NB4 (cell line): ENCODE measurements at regions not wholly inside any gene's neighbourhood (a gene's known extent, or its start where the extent isn't known, plus 50 kb on each side); places are given as distances from the start of the nearest gene placed in this dataset.

Experiments used
- DNase-seq: peaks from one replicate; pipeline ENCODE4 v3.0.0; 2010; ENCODE audit warnings: low read depth
- H3K4me3 ChIP-seq: one replicate; pipeline ENCODE4 v1.5.1; 2011; ENCODE audit warnings: mild to moderate bottlenecking, low read depth, low read length, moderate library complexity
- MAX ChIP-seq: IDR thresholded peaks from 2 replicates; pipeline ENCODE4 v1.6.1; 2011; ENCODE audit warnings: low read depth, low read length
- MYC ChIP-seq: IDR thresholded peaks from 2 replicates; pipeline ENCODE4 v1.6.1; 2011; ENCODE audit warnings: low read depth, low read length
- POLR2A ChIP-seq: IDR thresholded peaks from 2 replicates; pipeline ENCODE4 v1.6.1; 2011; ENCODE audit warnings: mild to moderate bottlenecking; ENCODE audit not compliant: insufficient read length; ENCODE audit errors: extremely low read depth
- TF ChIP-seq, protein P1 (sequence below): IDR thresholded peaks from one replicate; pipeline ENCODE4 v1.5.1; 2012; ENCODE audit warnings: low read depth, low read length

DNA sequence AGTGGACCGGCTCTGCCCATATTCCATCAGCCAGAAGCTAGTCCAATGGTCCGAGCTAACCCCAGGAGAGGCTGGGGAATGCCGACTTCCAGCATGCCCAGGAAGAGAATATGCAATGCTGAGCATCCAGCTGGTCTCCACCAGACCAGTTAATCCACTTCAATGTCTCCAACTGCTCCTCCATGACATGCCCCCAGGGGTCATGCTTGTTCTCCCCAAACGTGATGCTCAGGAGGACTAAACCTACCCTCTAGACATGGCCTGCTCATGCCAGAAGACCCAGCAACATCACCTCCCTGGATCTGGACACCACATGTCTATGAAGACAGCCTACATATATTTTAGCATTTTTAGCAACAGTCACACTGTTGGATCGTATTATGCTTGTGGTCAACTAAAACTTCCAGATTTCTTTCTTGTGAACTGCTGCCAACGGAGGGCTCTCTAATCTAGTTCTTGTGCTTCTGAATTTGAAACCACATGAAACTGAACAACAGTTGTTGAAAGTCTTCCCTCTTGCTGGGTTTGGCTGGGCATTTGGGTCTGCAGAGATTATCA is 245.1 kb downstream of the SOX9 start:
- DNase-seq = no peak
- TF ChIP-seq, protein P1, sequence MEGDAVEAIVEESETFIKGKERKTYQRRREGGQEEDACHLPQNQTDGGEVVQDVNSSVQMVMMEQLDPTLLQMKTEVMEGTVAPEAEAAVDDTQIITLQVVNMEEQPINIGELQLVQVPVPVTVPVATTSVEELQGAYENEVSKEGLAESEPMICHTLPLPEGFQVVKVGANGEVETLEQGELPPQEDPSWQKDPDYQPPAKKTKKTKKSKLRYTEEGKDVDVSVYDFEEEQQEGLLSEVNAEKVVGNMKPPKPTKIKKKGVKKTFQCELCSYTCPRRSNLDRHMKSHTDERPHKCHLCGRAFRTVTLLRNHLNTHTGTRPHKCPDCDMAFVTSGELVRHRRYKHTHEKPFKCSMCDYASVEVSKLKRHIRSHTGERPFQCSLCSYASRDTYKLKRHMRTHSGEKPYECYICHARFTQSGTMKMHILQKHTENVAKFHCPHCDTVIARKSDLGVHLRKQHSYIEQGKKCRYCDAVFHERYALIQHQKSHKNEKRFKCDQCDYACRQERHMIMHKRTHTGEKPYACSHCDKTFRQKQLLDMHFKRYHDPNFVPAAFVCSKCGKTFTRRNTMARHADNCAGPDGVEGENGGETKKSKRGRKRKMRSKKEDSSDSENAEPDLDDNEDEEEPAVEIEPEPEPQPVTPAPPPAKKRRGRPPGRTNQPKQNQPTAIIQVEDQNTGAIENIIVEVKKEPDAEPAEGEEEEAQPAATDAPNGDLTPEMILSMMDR = no peak
- TF ChIP-seq POLR2A (no peak), MYC (no peak), MAX (no peak)
- H3K4me3 ChIP-seq = no peak overlapping the region

- H3K4me3 ChIP-seq = no peak overlapping the region
- no peak for TF ChIP-seq POLR2A
- TF ChIP-seq MAX = no peak
- TF ChIP-seq MYC = no peak
- TF ChIP-seq, protein P1 = no peak
- no peak for DNase-seq
Measured at GRCh38 chr17:72366626-72367025, 245.8 kb downstream of the SOX9 start.

GRCh38 chr17:72368191-72368590 is 247.4 kb downstream of the SOX9 start:
- H3K4me3 ChIP-seq = no peak overlapping the region
- TF ChIP-seq, protein P1 = no peak
- no peak for TF ChIP-seq POLR2A
- no peak for TF ChIP-seq MAX
- no peak for TF ChIP-seq MYC
- DNase-seq = no peak

- no peak overlapping the region for H3K4me3 ChIP-seq
- DNase-seq = no peak
- TF ChIP-seq MAX = no peak
Measured at GRCh38 chr17:72369366-72369765, 248.5 kb downstream of the SOX9 start.

DNA sequence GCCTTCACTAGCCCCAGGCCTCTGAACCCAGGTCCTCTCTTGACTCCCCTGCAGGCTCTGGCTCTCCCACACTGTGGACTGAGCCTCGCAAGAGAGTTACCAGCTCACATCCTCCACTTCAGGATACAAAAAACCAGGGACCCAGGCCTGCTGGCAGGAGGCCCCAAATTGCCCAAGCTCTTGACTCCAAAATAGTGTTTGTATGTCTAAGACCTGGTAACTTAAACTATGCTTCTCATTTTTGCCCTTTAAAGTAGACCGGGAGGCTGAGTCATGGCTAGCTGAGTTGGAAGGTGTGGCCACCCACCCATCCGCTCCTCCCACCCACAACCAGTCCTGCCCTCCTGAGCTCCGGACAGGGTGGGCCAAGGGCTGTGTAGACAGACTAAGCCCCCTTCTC is 250.0 kb downstream of the SOX9 start:
- H3K4me3 ChIP-seq = no peak overlapping the region
- no peak for DNase-seq
- TF ChIP-seq MYC = no peak
- TF ChIP-seq, protein P1 = no peak

DNA sequence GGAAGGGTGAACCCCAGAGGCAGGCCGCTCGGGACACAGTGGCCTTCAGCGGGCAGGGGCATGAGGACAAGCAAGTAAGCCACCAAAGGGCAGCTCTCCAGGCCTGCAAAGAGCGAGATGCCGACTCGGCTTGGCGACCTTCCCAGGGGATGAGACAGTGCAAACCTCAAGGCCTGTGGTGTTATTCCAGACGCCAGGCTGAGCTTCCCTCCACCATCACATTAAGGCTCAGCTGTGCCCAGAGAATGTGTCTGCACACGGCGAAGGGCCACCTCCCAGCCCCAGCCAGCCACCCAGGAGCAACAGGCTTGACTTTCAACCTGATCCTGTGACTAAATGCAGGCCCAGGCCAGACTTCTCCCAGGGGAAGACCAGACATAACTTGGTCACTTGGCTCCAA is 251.4 kb downstream of the SOX9 start:
- H3K4me3 ChIP-seq = no peak overlapping the region
- no peak for DNase-seq
- TF ChIP-seq MYC = no peak
- TF ChIP-seq POLR2A = no peak
- no peak for TF ChIP-seq MAX
- TF ChIP-seq, protein P1 = no peak
